ENCODE measurements at regions not wholly inside any gene's neighbourhood (a gene's known extent, or its start where the extent isn't known, plus 50 kb on each side); places are given as distances from the start of the nearest gene placed in this dataset.

DNA sequence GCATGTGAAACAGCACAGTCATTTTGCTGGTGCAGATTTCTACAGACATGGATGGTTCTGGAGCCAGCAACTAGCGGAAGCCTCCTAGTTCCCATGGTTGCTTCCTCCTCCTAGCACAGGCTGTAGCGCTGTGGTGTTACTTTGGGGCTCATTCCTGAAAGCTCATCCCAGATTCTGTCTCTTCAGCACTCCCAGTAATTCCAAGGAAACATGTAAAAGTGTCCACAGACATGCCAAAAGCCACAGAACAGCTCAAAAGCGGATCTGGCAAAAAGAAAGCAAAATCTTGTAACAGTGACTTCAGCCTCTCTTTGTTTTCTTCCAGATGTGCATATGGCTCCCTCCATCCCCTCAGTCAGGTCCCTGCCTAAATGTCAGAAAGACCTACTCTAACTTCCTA lies 144.1 kb downstream of the CEP120 start:
- TF ChIP-seq GATA3 (IDR thresholded peaks at IDR 0.05; ENCODE audit: low read depth, low read length) (no peak), GATA2 (IDR thresholded peaks at IDR 0.05; ENCODE audit: low read depth, low read length) (no peak)

Measured in SH-SY5Y (cell line).